ENCODE measurements at regions not wholly inside any gene's neighbourhood (a gene's known extent, or its start where the extent isn't known, plus 50 kb on each side); places are given as distances from the start of the nearest gene placed in this dataset.

GRCh38 chr5:58248221-58248620 is 211.7 kb downstream of the PLK2 start:
- TF ChIP-seq, protein P1, sequence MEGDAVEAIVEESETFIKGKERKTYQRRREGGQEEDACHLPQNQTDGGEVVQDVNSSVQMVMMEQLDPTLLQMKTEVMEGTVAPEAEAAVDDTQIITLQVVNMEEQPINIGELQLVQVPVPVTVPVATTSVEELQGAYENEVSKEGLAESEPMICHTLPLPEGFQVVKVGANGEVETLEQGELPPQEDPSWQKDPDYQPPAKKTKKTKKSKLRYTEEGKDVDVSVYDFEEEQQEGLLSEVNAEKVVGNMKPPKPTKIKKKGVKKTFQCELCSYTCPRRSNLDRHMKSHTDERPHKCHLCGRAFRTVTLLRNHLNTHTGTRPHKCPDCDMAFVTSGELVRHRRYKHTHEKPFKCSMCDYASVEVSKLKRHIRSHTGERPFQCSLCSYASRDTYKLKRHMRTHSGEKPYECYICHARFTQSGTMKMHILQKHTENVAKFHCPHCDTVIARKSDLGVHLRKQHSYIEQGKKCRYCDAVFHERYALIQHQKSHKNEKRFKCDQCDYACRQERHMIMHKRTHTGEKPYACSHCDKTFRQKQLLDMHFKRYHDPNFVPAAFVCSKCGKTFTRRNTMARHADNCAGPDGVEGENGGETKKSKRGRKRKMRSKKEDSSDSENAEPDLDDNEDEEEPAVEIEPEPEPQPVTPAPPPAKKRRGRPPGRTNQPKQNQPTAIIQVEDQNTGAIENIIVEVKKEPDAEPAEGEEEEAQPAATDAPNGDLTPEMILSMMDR (IDR thresholded peaks at IDR 0.05): no peak
- no peak for TF ChIP-seq POLR2A (IDR thresholded peaks at IDR 0.05)
